COLO668 (cell line): ENCODE measurements at regions not wholly inside any gene's neighbourhood (a gene's known extent, or its start where the extent isn't known, plus 50 kb on each side); places are given as distances from the start of the nearest gene placed in this dataset.

Experiments used
- DNase-seq: peaks from one replicate; lab custom pipeline; 2025; ENCODE audit not compliant: unreplicated experiment; lab: John Stamatoyannopoulos, UW

GRCh38 chr4:92101737-92102172, 202.0 kb upstream of the GRID2 start:
- no peak for DNase-seq

- peak; percentile 16 for DNase-seq
Measured at GRCh38 chr4:92104506-92104905, 199.3 kb upstream of the GRID2 start.

GRCh38 chr4:92106816-92107215, 196.9 kb upstream of the GRID2 start:
- DNase-seq: no peak

GRCh38 chr4:92111493-92111892, 192.3 kb upstream of the GRID2 start:
- no peak for DNase-seq

GRCh38 chr4:92112805-92113204, 191.0 kb upstream of the GRID2 start:
- DNase-seq: no peak

- no peak for DNase-seq
Measured at GRCh38 chr4:92120810-92121498, 182.8 kb upstream of the GRID2 start.

GRCh38 chr4:92122911-92123310, 180.9 kb upstream of the GRID2 start:
- no peak for DNase-seq

GRCh38 chr4:92128676-92129075, 175.1 kb upstream of the GRID2 start:
- no peak for DNase-seq

GRCh38 chr4:92129408-92129994, 174.3 kb upstream of the GRID2 start:
- no peak for DNase-seq

- DNase-seq: no peak
Measured at GRCh38 chr4:92136434-92136833, 167.3 kb upstream of the GRID2 start.

- DNase-seq: no peak
Measured at GRCh38 chr4:92163348-92163747, 140.4 kb upstream of the GRID2 start.

- DNase-seq: no peak
Measured at GRCh38 chr4:92170340-92170739, 133.4 kb upstream of the GRID2 start.

- no peak for DNase-seq
Measured at GRCh38 chr4:92172203-92172602, 131.6 kb upstream of the GRID2 start.

GRCh38 chr4:92175250-92175649, 128.5 kb upstream of the GRID2 start:
- DNase-seq: no peak

- no peak for DNase-seq
Measured at GRCh38 chr4:92182006-92182735, 121.6 kb upstream of the GRID2 start.

GRCh38 chr4:92182736-92183407, 120.9 kb upstream of the GRID2 start:
- DNase-seq: no peak

- DNase-seq: no peak
Measured at GRCh38 chr4:92183825-92184224, 119.9 kb upstream of the GRID2 start.

- no peak for DNase-seq
Measured at GRCh38 chr4:92184566-92184965, 119.2 kb upstream of the GRID2 start.

GRCh38 chr4:92186239-92186638, 117.5 kb upstream of the GRID2 start:
- no peak for DNase-seq

GRCh38 chr4:92189146-92189545, 114.6 kb upstream of the GRID2 start:
- DNase-seq: no peak

GRCh38 chr4:92198711-92199110, 105.1 kb upstream of the GRID2 start:
- DNase-seq: no peak

GRCh38 chr4:92199135-92199534, 104.6 kb upstream of the GRID2 start:
- no peak for DNase-seq
